ENCODE measurements at regions not wholly inside any gene's neighbourhood (a gene's known extent, or its start where the extent isn't known, plus 50 kb on each side); places are given as distances from the start of the nearest gene placed in this dataset.

- ATAC-seq (ENCODE audit: low read depth) (no peak), DNase-seq (no peak)
- ChIA-PET CTCF (no interaction called here), POLR2A (ENCODE audit: unreplicated experiment) (no interaction called here)
- Histone ChIP-seq H3K4me1 (ENCODE audit: control insufficient read depth, insufficient read depth, low read length) (no peaks in the 10 kb centered on the region), H3K9me3 (ENCODE audit: control insufficient read depth, insufficient read depth, low read length) (peaks cover 4% of the 10 kb centered on the region), H3K18ac (ENCODE audit: low read depth, low read length) (no peak overlapping the region), H4K91ac (ENCODE audit: insufficient read depth, low read depth, low read length) (no peak overlapping the region), H4K20me1 (ENCODE audit: insufficient read depth, low read length) (no peaks in the 10 kb centered on the region), H3K27me3 (ENCODE audit: control insufficient read depth, insufficient read depth, low read length) (no peaks in the 10 kb centered on the region), H2AFZ (replicated peaks; ENCODE audit: low read length, poor library complexity) (no peak overlapping the region), H3K4ac (ENCODE audit: low read depth, low read length) (no peak overlapping the region), H2BK20ac (ENCODE audit: low read depth, low read length) (no peak overlapping the region), H2BK15ac (ENCODE audit: low read depth, low read length) (no peak overlapping the region), H3K79me1 (ENCODE audit: low read depth in 1 of 2, low read length in 2 of 2) (no peaks in the 10 kb centered on the region), H3K14ac (replicated peaks; ENCODE audit: low read depth, low read length) (no peak overlapping the region), H3K36me3 (ENCODE audit: control insufficient read depth, insufficient read depth, low read length) (no peaks in the 10 kb centered on the region), H2AK5ac (ENCODE audit: low read depth, low read length) (no peak overlapping the region), H3K4me2 (ENCODE audit: low read depth, low read length) (no peak overlapping the region), H3K4me3 (ENCODE audit: insufficient read depth, low read depth, low read length) (no peak overlapping the region), H3K23ac (ENCODE audit: low read depth, low read length) (no peak overlapping the region), H3K9ac (ENCODE audit: low read depth, low read length) (no peak overlapping the region), H2AK9ac (replicated peaks; ENCODE audit: low read depth, low read length, poor library complexity) (no peak overlapping the region), H4K8ac (ENCODE audit: low read depth in 2 of 2, low read length in 2 of 2) (no peak overlapping the region), H2BK120ac (ENCODE audit: low read depth, low read length) (no peak overlapping the region), H4K5ac (ENCODE audit: low read depth, low read length) (no peak overlapping the region), H3K9me1 (ENCODE audit: insufficient read depth, low read length) (no peaks in the 10 kb centered on the region), H3K56ac (ENCODE audit: extremely low read depth, insufficient read depth, low read length) (no peak overlapping the region), H3K27ac (ENCODE audit: insufficient read depth, low read length) (no peak overlapping the region), H2BK5ac (ENCODE audit: low read depth, low read length, poor library complexity, severe bottlenecking) (no peak overlapping the region)
- intact Hi-C loops (cut with micrococcal nuclease) (no loop called here), in situ Hi-C loops (cut with MboI; ENCODE audit: low sequenced_read_pairs) (no loop called here), dilution Hi-C loops (cut with HindIII; ENCODE audit: low sequenced_read_pairs, unreplicated experiment) (no loop called here)
- no TSS peak for BruUV-seq (replicated peaks)
- no CpG with 5 or more reads among the region's 5 CpGs for WGBS, 2 experiments (ENCODE audit: extremely low coverage in 2 of 2, insufficient read length in 1 of 2)
- TF ChIP-seq RAD21 (IDR thresholded peaks at IDR 0.05; ENCODE audit: low read length), result no peak
- TF ChIP-seq CEBPB (IDR thresholded peaks at IDR 0.05; ENCODE audit: low read depth, low read length), result no peak
Measured at GRCh38 chr4:45331802-45332201, 605.4 kb upstream of the GNPDA2 start.

Data from IMR-90 (cell line).